Osteoblast (primary cell): ENCODE measurements at regions not wholly inside any gene's neighbourhood (a gene's known extent, or its start where the extent isn't known, plus 50 kb on each side); places are given as distances from the start of the nearest gene placed in this dataset.

Experiments
- DNase-seq: peaks from one replicate; pipeline ENCODE4 v3.0.0; 2011; ENCODE audit warnings: low spot score, mixed read lengths; ENCODE audit not compliant: insufficient read length; ENCODE audit errors: missing footprints
- H2AFZ ChIP-seq: 2 replicates; pipeline ENCODE4 v1.6.0; 2011; ENCODE audit warnings: mild to moderate bottlenecking, low read length
- H3K27ac ChIP-seq: 2 replicates; pipeline ENCODE4 v1.5.1; 2011; ENCODE audit warnings: mild to moderate bottlenecking, low read depth, low read length, moderate library complexity
- H3K27me3 ChIP-seq: 2 replicates; pipeline ENCODE4 v1.6.0; 2012; ENCODE audit warnings: mild to moderate bottlenecking, control low read depth, inconsistent platforms, low read length, moderate library complexity; ENCODE audit not compliant: insufficient read depth
- H3K36me3 ChIP-seq: 2 replicates; pipeline ENCODE4 v1.5.1; 2011; ENCODE audit warnings: mild to moderate bottlenecking, low read length, control low read depth, moderate library complexity; ENCODE audit not compliant: insufficient read depth
- H3K4me1 ChIP-seq: 2 replicates; pipeline ENCODE4 v1.5.1; 2011; ENCODE audit warnings: mild to moderate bottlenecking, low read length, control low read depth, moderate library complexity; ENCODE audit not compliant: insufficient read depth
- H3K4me2 ChIP-seq: 2 replicates; pipeline ENCODE4 v1.6.0; 2011; ENCODE audit warnings: mild to moderate bottlenecking, low read length; ENCODE audit not compliant: insufficient read depth
- H3K4me3 ChIP-seq: fragments of 200-600 bp; sonication (generic); 3 replicates; pipeline ENCODE4 v1.5.1; 2012; ENCODE audit warnings: mild to moderate bottlenecking, low read length, inconsistent platforms; ENCODE audit not compliant: insufficient read depth
- H3K79me2 ChIP-seq: 2 replicates; pipeline ENCODE4 v1.6.0; 2012; ENCODE audit warnings: mild to moderate bottlenecking, low read length, control low read depth, inconsistent platforms; ENCODE audit not compliant: insufficient read depth
- H3K9me3 ChIP-seq: 2 replicates; pipeline ENCODE4 v1.5.1; 2011; ENCODE audit warnings: low read depth, low read length, control low read depth
- H4K20me1 ChIP-seq: 2 replicates; pipeline ENCODE4 v1.6.0; 2012; ENCODE audit warnings: mild to moderate bottlenecking, low read length, control low read depth; ENCODE audit not compliant: insufficient read depth
- CTCF ChIP-seq: IDR thresholded peaks from 2 replicates; pipeline ENCODE4 v1.5.1; 2011; ENCODE audit warnings: mild to moderate bottlenecking, low read depth, low read length, moderate library complexity; ENCODE audit errors: extremely low read depth

GRCh38 chr13:73603646-73604045, 530.6 kb downstream of the KLF12 start:
- Histone ChIP-seq H3K27me3 (no peaks in the 10 kb centered on the region), H2AFZ (no peak overlapping the region), H3K36me3 (no peaks in the 10 kb centered on the region), H3K4me2 (no peak overlapping the region), H3K4me3 (no peak overlapping the region), H3K27ac (no peak overlapping the region), H3K4me1 (no peaks in the 10 kb centered on the region), H4K20me1 (no peaks in the 10 kb centered on the region), H3K79me2 (no peaks in the 10 kb centered on the region), H3K9me3 (no peaks in the 10 kb centered on the region)
- TF ChIP-seq CTCF = no peak
- no peak for DNase-seq

- Histone ChIP-seq H2AFZ (no peak overlapping the region), H3K9me3 (no peaks in the 10 kb centered on the region), H3K27me3 (no peaks in the 10 kb centered on the region), H3K4me2 (no peak overlapping the region), H3K36me3 (no peaks in the 10 kb centered on the region), H3K27ac (no peak overlapping the region), H3K79me2 (no peaks in the 10 kb centered on the region), H4K20me1 (no peaks in the 10 kb centered on the region), H3K4me1 (no peaks in the 10 kb centered on the region), H3K4me3 (no peak overlapping the region)
- no peak for DNase-seq
- TF ChIP-seq CTCF = no peak
These were observed 531.9 kb downstream of the KLF12 start for GRCh38 chr13:73602295-73602694.

- Histone ChIP-seq H4K20me1 (no peaks in the 10 kb centered on the region), H3K4me1 (no peaks in the 10 kb centered on the region), H3K27me3 (no peaks in the 10 kb centered on the region), H3K79me2 (no peaks in the 10 kb centered on the region), H3K9me3 (no peaks in the 10 kb centered on the region), H2AFZ (no peak overlapping the region), H3K36me3 (no peaks in the 10 kb centered on the region), H3K4me3 (no peak overlapping the region), H3K4me2 (no peak overlapping the region), H3K27ac (no peak overlapping the region)
- no peak for TF ChIP-seq CTCF
- DNase-seq = no peak
These were observed 532.5 kb downstream of the KLF12 start for GRCh38 chr13:73601708-73602107.

GRCh38 chr13:73599232-73600128, 534.7 kb downstream of the KLF12 start:
- Histone ChIP-seq H3K9me3 (no peaks in the 10 kb centered on the region), H4K20me1 (no peaks in the 10 kb centered on the region), H2AFZ (no peak overlapping the region), H3K79me2 (no peaks in the 10 kb centered on the region), H3K27ac (no peak overlapping the region), H3K4me1 (no peaks in the 10 kb centered on the region), H3K36me3 (no peaks in the 10 kb centered on the region), H3K4me2 (no peak overlapping the region), H3K4me3 (no peak overlapping the region), H3K27me3 (no peaks in the 10 kb centered on the region)
- TF ChIP-seq CTCF = no peak
- DNase-seq = no peak
